Esophagus squamous epithelium (tissue), 4 donors: ENCODE measurements at regions not wholly inside any gene's neighbourhood (a gene's known extent, or its start where the extent isn't known, plus 50 kb on each side); places are given as distances from the start of the nearest gene placed in this dataset.

Source experiments
- POLR2A ChIP-seq, 4 donors: fragments of 450-650 bp; IDR thresholded peaks; one replicate each; pipeline ENCODE4 v1.6.1; 2017; ENCODE audit warnings: antibody characterized with exemption in 4 of 4, mild to moderate bottlenecking in 4 of 4, moderate library complexity in 3 of 4
- TF ChIP-seq, protein P1 (sequence below), 6 experiments: fragments of 450-650 bp in 4 of 6; fragments of 200-600 bp in 2 of 6; sonication (generic) in 2 of 6; IDR thresholded peaks; one replicate each; pipeline ENCODE4 v1.5.1; 2016 to 2019; ENCODE audit warnings: antibody characterized with exemption in 6 of 6, mild to moderate bottlenecking in 4 of 6, moderate library complexity in 4 of 6

DNA sequence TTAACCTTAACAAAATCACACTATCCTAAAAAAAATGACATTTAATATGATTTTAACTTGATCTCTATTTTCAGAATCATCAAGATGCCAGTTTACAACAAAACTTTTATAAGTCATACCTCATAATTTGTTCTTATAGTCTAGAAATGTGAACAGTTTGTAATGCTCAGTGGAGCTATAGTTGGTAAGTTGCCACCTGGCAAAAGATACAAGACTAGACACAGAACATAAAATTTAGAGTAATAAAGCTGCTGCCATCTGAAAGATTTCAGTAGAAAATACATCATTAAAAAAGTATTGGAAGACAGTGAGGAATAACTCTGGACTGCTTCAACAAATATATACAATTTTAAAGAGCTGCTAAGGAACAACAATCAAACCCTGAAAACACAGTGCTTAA, 233.8 kb downstream of the GABRG2 start:
- TF ChIP-seq, protein P1, sequence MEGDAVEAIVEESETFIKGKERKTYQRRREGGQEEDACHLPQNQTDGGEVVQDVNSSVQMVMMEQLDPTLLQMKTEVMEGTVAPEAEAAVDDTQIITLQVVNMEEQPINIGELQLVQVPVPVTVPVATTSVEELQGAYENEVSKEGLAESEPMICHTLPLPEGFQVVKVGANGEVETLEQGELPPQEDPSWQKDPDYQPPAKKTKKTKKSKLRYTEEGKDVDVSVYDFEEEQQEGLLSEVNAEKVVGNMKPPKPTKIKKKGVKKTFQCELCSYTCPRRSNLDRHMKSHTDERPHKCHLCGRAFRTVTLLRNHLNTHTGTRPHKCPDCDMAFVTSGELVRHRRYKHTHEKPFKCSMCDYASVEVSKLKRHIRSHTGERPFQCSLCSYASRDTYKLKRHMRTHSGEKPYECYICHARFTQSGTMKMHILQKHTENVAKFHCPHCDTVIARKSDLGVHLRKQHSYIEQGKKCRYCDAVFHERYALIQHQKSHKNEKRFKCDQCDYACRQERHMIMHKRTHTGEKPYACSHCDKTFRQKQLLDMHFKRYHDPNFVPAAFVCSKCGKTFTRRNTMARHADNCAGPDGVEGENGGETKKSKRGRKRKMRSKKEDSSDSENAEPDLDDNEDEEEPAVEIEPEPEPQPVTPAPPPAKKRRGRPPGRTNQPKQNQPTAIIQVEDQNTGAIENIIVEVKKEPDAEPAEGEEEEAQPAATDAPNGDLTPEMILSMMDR (IDR thresholded peaks at IDR 0.05): no peak
- no peak for TF ChIP-seq POLR2A (IDR thresholded peaks at IDR 0.05)
